Lower lobe of right lung (tissue), 2 donors: ENCODE measurements at regions not wholly inside any gene's neighbourhood (a gene's known extent, or its start where the extent isn't known, plus 50 kb on each side); places are given as distances from the start of the nearest gene placed in this dataset.

Source experiments
- ATAC-seq, 2 donors: fragments of 200-7000 bp; cut with Tn5 transposase; one replicate each; pipeline ENCODE4 v1.9.1; 2020 to 2022; ENCODE audit warnings: mild to moderate bottlenecking in 2 of 2, moderate library complexity in 2 of 2
- DNase-seq: peaks from one replicate; pipeline ENCODE4 v3.0.0-alpha.2; 2020
- H3K27ac ChIP-seq: fragments of 200-600 bp; one replicate; pipeline ENCODE4 v1.8.0; 2022
- H3K27me3 ChIP-seq: fragments of 200-600 bp; one replicate; pipeline ENCODE4 v1.8.0; 2022; ENCODE audit warnings: low read depth
- H3K36me3 ChIP-seq: fragments of 200-600 bp; one replicate; pipeline ENCODE4 v1.8.0; 2022; ENCODE audit warnings: mild to moderate bottlenecking
- H3K4me1 ChIP-seq: fragments of 200-600 bp; one replicate; pipeline ENCODE4 v1.8.0; 2022
- H3K4me3 ChIP-seq: fragments of 200-600 bp; one replicate; pipeline ENCODE4 v1.8.0; 2022; ENCODE audit warnings: mild to moderate bottlenecking
- H3K9me3 ChIP-seq: fragments of 200-600 bp; one replicate; pipeline ENCODE4 v1.8.0; 2022
- CTCF ChIP-seq: fragments of 200-600 bp; IDR thresholded peaks from one replicate; pipeline ENCODE4 v1.8.0; 2022; ENCODE audit warnings: antibody characterized with exemption, mild to moderate bottlenecking
- intact Hi-C: fragments of 100-400 bp; cut with DNase I; formaldehyde crosslinking; loops from one replicate; pipeline ENCODE4 v1.11.0; 2022
- donor health status: DM: no; HTN: yes; CAD: no; lungs with severe emphysema.

- no peak for TF ChIP-seq CTCF
- DNase-seq: no peak
- H3K36me3 ChIP-seq: no peaks in the 10 kb centered on the region
- H3K9me3 ChIP-seq: no peaks in the 10 kb centered on the region
- intact Hi-C loops: no loop called here
- ATAC-seq: no peak
- no peak overlapping the region for H3K27ac ChIP-seq
- H3K27me3 ChIP-seq: no peaks in the 10 kb centered on the region
- no peak overlapping the region for H3K4me3 ChIP-seq
- H3K4me1 ChIP-seq: peaks cover 7% of the 10 kb centered on the region
Observed at GRCh38 chr10:124288486-124288885, 130.2 kb downstream of the OAT start.

- intact Hi-C loops: no loop called here
- no peak for TF ChIP-seq CTCF
- Histone ChIP-seq H3K27ac (no peak overlapping the region), H3K4me1 (peaks cover 7% of the 10 kb centered on the region), H3K4me3 (no peak overlapping the region), H3K9me3 (no peaks in the 10 kb centered on the region), H3K27me3 (no peaks in the 10 kb centered on the region), H3K36me3 (no peaks in the 10 kb centered on the region)
- ATAC-seq (no peak), DNase-seq (no peak)
Observed at GRCh38 chr10:124287791-124288190, 130.9 kb downstream of the OAT start.

- DNase-seq (no peak), ATAC-seq (no peak)
- Histone ChIP-seq H3K4me1 (peaks cover 7% of the 10 kb centered on the region), H3K27me3 (no peaks in the 10 kb centered on the region), H3K4me3 (no peak overlapping the region), H3K36me3 (no peaks in the 10 kb centered on the region), H3K27ac (no peak overlapping the region), H3K9me3 (no peaks in the 10 kb centered on the region)
- intact Hi-C loops: no loop called here
- TF ChIP-seq CTCF: no peak
Observed at GRCh38 chr10:124287071-124287685, 131.5 kb downstream of the OAT start.

GRCh38 chr10:124286621-124287020, 132.1 kb downstream of the OAT start:
- Histone ChIP-seq H3K9me3 (no peaks in the 10 kb centered on the region), H3K27me3 (no peaks in the 10 kb centered on the region), H3K36me3 (no peaks in the 10 kb centered on the region), H3K27ac (no peak overlapping the region), H3K4me3 (no peak overlapping the region), H3K4me1 (peaks cover 7% of the 10 kb centered on the region)
- TF ChIP-seq CTCF: no peak
- DNase-seq: no peak
- intact Hi-C loops: no loop called here
- ATAC-seq: no peak

GRCh38 chr10:124285587-124286527, 132.9 kb downstream of the OAT start:
- Histone ChIP-seq H3K36me3 (no peaks in the 10 kb centered on the region), H3K9me3 (no peaks in the 10 kb centered on the region), H3K27ac (no peak overlapping the region), H3K4me3 (no peak overlapping the region), H3K27me3 (no peaks in the 10 kb centered on the region), H3K4me1 (peaks cover 7% of the 10 kb centered on the region)
- DNase-seq (no peak), ATAC-seq (peak in 1 of 2 donors; percentile 25)
- intact Hi-C loops: no loop called here
- TF ChIP-seq CTCF: no peak
